Upper lobe of right lung (tissue), 1 donor: ENCODE measurements at regions not wholly inside any gene's neighbourhood (a gene's known extent, or its start where the extent isn't known, plus 50 kb on each side); places are given as distances from the start of the nearest gene placed in this dataset.

Experiments used
- ATAC-seq: fragments of 200-7000 bp; cut with Tn5 transposase; one replicate; pipeline ENCODE4 v1.9.1; 2020; ENCODE audit warnings: mild to moderate bottlenecking, moderate library complexity
- DNase-seq: peaks from one replicate; pipeline ENCODE4 v3.0.0-alpha.2; 2020
- H3K27ac ChIP-seq: fragments of 200-600 bp; one replicate; pipeline ENCODE4 v1.8.0; 2022
- H3K27me3 ChIP-seq: fragments of 200-600 bp; one replicate; pipeline ENCODE4 v1.8.0; 2022; ENCODE audit warnings: mild to moderate bottlenecking
- H3K36me3 ChIP-seq: fragments of 200-600 bp; one replicate; pipeline ENCODE4 v1.8.0; 2022
- H3K4me1 ChIP-seq: fragments of 200-600 bp; one replicate; pipeline ENCODE4 v1.8.0; 2022
- H3K4me3 ChIP-seq: fragments of 200-600 bp; one replicate; pipeline ENCODE4 v1.8.0; 2022; ENCODE audit warnings: mild to moderate bottlenecking
- H3K9me3 ChIP-seq: fragments of 200-600 bp; one replicate; pipeline ENCODE4 v1.8.0; 2022
- CTCF ChIP-seq: fragments of 200-600 bp; IDR thresholded peaks from one replicate; pipeline ENCODE4 v1.8.0; 2022; ENCODE audit warnings: antibody characterized with exemption
- intact Hi-C: fragments of 100-400 bp; cut with DNase I; formaldehyde crosslinking; loops from one replicate; pipeline ENCODE4 v1.11.0; 2022
- donor health status: DM: no; HTN: yes; CAD: no; lungs with severe emphysema.

DNA sequence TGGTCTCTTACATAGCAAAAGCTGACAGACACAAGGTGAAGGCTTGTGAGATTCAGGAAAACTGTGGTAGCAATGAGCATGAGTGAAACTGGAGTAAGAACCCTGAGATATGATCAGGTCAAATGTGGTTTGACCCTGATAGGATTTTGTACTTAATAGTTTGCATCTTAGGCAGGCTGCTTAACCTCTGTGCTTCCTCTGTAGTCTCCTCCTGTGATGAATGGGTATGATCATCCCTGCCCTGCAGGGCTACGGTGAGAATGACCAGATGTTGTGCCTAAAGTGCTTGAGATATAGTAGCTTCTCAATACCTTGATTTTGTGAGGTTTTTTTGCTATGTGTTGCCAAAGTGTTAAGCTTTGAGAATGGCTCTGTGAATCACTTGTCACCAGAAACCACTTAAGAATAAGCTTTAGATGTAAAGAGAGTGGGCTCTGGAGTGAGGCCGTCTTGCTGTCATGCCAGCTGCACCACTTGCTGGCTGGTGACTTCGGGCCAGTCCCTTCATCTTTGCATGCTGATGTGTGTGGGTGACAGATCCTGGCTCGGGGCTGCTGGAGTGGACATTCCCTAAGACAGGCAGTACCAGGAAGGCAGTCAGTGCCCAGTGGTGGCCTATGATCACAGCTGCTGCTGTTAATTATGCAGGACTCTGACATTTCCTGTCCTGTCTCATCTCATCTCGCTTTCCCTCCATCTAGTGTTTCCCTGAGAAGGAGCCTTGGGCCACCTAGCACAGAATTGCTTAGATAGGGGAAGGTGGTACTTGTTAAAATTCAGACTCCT, 254.7 kb downstream of the NFATC2 start:
- ATAC-seq, result no peak
- Histone ChIP-seq H3K4me1 (no peaks in the 10 kb centered on the region), H3K9me3 (no peaks in the 10 kb centered on the region), H3K27ac (no peak overlapping the region), H3K27me3 (no peaks in the 10 kb centered on the region), H3K36me3 (no peaks in the 10 kb centered on the region), H3K4me3 (no peak overlapping the region)
- DNase-seq, result no peak
- intact Hi-C loops, result no loop called here
- no peak for TF ChIP-seq CTCF

DNA sequence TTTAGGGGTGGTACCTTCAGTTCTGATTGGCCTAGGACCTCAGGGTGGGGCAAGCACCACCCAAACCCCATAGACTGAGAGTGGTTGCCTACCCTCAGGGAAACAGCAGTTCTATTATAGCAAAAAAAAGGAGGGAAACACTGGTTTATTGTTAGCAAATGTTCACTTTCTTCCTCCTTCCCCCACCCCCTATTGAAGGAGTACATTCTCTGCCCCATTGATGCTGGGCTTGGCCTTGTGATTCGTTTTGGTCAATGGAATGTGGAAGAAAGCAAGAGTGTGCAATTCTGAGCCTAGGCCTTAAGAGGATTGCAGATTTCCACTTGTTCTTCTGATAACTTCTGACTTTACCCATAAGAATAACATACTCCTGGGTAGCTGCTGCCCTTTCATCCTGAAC, 255.8 kb downstream of the NFATC2 start:
- no peak overlapping the region for H3K27ac ChIP-seq
- H3K9me3 ChIP-seq, result no peaks in the 10 kb centered on the region
- intact Hi-C loops, result no loop called here
- no peak for DNase-seq
- no peaks in the 10 kb centered on the region for H3K27me3 ChIP-seq
- no peaks in the 10 kb centered on the region for H3K4me1 ChIP-seq
- H3K4me3 ChIP-seq, result no peak overlapping the region
- no peak for ATAC-seq
- no peak for TF ChIP-seq CTCF
- no peaks in the 10 kb centered on the region for H3K36me3 ChIP-seq

GRCh38 chr20:51285684-51286083, 256.8 kb downstream of the NFATC2 start:
- Histone ChIP-seq H3K4me3 (no peak overlapping the region), H3K4me1 (no peaks in the 10 kb centered on the region), H3K27me3 (no peaks in the 10 kb centered on the region), H3K9me3 (no peaks in the 10 kb centered on the region), H3K27ac (no peak overlapping the region), H3K36me3 (no peaks in the 10 kb centered on the region)
- TF ChIP-seq CTCF, result no peak
- DNase-seq (no peak), ATAC-seq (no peak)
- intact Hi-C loops, result no loop called here

DNA sequence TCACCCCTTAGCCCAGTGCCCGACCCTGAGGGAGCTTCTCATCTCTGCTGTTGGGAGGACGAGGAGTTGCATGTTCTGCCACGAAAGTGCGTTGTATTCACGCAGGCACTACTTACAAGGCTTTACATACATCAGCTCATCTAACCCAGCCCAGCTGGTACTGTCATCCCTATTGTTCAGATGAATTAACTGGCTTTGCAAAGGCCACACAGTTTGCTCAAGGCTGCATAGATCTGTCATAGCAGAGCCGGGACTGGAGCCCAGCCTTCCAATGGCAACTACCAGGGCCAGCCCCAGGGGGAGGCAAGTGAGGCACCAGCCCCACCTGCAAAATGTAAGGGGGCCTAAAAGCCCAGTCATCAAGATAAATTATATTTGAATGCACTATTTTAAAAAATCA, 257.6 kb downstream of the NFATC2 start:
- H3K27me3 ChIP-seq, result no peaks in the 10 kb centered on the region
- ATAC-seq (no peak), DNase-seq (no peak)
- H3K36me3 ChIP-seq, result no peaks in the 10 kb centered on the region
- no peak overlapping the region for H3K27ac ChIP-seq
- no peaks in the 10 kb centered on the region for H3K9me3 ChIP-seq
- TF ChIP-seq CTCF, result no peak
- H3K4me1 ChIP-seq, result no peaks in the 10 kb centered on the region
- H3K4me3 ChIP-seq, result no peak overlapping the region
- intact Hi-C loops, result no loop called here

GRCh38 chr20:51284176-51284575, 258.3 kb downstream of the NFATC2 start:
- H3K27me3 ChIP-seq, result no peaks in the 10 kb centered on the region
- H3K4me3 ChIP-seq, result no peak overlapping the region
- ATAC-seq (no peak), DNase-seq (no peak)
- H3K9me3 ChIP-seq, result no peaks in the 10 kb centered on the region
- H3K27ac ChIP-seq, result no peak overlapping the region
- H3K4me1 ChIP-seq, result no peaks in the 10 kb centered on the region
- intact Hi-C loops, result no loop called here
- TF ChIP-seq CTCF, result no peak
- H3K36me3 ChIP-seq, result no peaks in the 10 kb centered on the region

DNA sequence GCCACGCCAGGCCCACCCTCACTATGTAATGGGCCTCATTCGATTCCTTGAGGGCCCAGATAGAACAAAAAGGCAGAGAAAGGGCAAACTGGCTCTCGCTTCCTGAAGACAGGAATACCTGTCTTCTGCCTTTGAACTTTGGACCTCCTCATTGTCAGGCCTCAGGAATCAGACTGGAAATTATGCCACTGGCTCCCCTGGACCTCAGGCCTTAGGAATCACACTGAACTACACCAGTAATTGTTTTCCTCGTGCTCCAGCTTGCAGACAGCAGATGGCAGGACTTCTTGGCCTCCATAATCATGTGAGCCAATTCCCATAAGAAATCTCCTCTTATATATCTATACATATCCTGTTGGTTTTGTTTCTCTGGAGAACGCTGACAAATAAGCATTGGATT, 258.6 kb upstream of the KCNG1 start:
- Histone ChIP-seq H3K27ac (no peak overlapping the region), H3K4me3 (no peak overlapping the region), H3K36me3 (no peaks in the 10 kb centered on the region), H3K4me1 (no peaks in the 10 kb centered on the region), H3K9me3 (no peaks in the 10 kb centered on the region), H3K27me3 (peaks cover 12% of the 10 kb centered on the region)
- intact Hi-C loops, result no loop called here
- ATAC-seq, result no peak
- TF ChIP-seq CTCF, result no peak
- no peak for DNase-seq
